Nephron (organoid): ENCODE measurements at regions not wholly inside any gene's neighbourhood (a gene's known extent, or its start where the extent isn't known, plus 50 kb on each side); places are given as distances from the start of the nearest gene placed in this dataset.
A peak's percentile ranks its signal among the peaks of the same experiment; 100 is the strongest.

Source experiments
- H3K27ac Mint-ChIP-seq, 3 experiments: 2 replicates each; pipeline ENCODE4 v1.8.0; 2020; ENCODE audit warnings: mixed read lengths in 3 of 3, mild to moderate bottlenecking in 2 of 3, moderate library complexity in 1 of 3
- H3K27me3 Mint-ChIP-seq: 2 replicates; pipeline ENCODE4 v1.8.0; 2021; ENCODE audit warnings: low read depth, mild to moderate bottlenecking, moderate library complexity, mixed read lengths
- H3K36me3 Mint-ChIP-seq: 2 replicates; pipeline ENCODE4 v1.8.0; 2020; ENCODE audit warnings: low read depth, mixed read lengths
- H3K4me1 Mint-ChIP-seq: 2 replicates; pipeline ENCODE4 v1.8.0; 2020; ENCODE audit warnings: mixed read lengths
- H3K4me3 Mint-ChIP-seq, 3 experiments: 2 replicates each; pipeline ENCODE4 v1.8.0; 2020; ENCODE audit warnings: mild to moderate bottlenecking in 3 of 3, mixed read lengths in 3 of 3, moderate library complexity in 2 of 3
- H3K9me3 Mint-ChIP-seq: 2 replicates; pipeline ENCODE4 v1.8.0; 2020; ENCODE audit warnings: mixed read lengths
- CTCF ChIP-seq, 3 experiments: fragments of 200-600 bp; sonication (generic); IDR thresholded peaks; one replicate each; pipeline ENCODE4 v1.5.0; 2021; ENCODE audit warnings: antibody characterized with exemption in 3 of 3; ENCODE audit not compliant: unreplicated experiment in 3 of 3

GRCh38 chr11:104279587-104279986 is 115.6 kb upstream of the PDGFD start:
- Mint-ChIP-seq H3K4me1 (no peaks in the 10 kb centered on the region), H3K9me3 (peaks cover 2% of the 10 kb centered on the region), H3K27me3 (no peaks in the 10 kb centered on the region), H3K36me3 (no peaks in the 10 kb centered on the region), H3K27ac (no peak overlapping the region), H3K4me3 (no peak overlapping the region)
- TF ChIP-seq CTCF (IDR thresholded peaks at IDR 0.05; ENCODE audit: unreplicated experiment in 3 of 3): no peak

DNA sequence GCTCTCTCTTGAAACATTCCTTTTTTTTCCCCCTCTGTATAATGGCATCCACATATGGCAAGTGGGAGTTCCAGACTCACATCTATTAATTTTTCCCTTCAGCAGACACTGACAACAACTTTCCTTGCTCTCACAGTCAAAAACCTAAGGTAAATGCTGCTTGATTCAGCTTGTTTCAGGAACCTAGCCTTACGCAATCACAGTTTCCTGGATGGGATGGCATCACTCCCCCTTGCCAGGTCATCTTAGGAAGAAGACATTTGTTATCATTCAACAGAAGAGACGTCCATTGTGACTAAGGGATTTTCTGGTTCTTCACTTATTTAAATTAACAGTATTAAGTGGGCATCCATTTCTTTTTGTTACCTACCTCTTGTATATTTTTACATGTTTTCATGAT is 112.0 kb upstream of the PDGFD start:
- Mint-ChIP-seq H3K4me1 (no peaks in the 10 kb centered on the region), H3K36me3 (no peaks in the 10 kb centered on the region), H3K27ac (no peak overlapping the region), H3K4me3 (no peak overlapping the region), H3K27me3 (no peaks in the 10 kb centered on the region), H3K9me3 (peaks cover 2% of the 10 kb centered on the region)
- TF ChIP-seq CTCF (IDR thresholded peaks at IDR 0.05; ENCODE audit: unreplicated experiment in 3 of 3): no peak

DNA sequence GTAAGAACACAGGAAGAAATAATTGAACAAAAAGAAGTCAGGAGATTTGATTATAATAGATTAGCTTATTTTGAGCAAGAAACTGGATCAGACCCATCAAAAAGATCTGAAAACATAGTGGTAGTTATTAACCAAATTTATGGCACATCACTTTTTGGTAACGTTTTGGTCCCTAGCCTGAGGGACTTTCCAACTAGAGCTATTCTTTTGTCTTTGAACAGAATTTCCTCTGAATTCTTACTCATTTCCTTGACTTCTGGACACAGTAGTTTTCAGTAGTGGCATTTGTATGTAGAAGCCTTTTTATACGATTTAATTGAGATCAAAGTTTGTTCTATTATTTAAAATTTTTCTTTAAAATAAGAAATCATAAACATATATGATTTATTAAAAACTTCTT is 96.5 kb upstream of the PDGFD start:
- no peak overlapping the region for H3K27ac Mint-ChIP-seq

GRCh38 chr11:104259121-104259610 is 95.2 kb upstream of the PDGFD start:
- Mint-ChIP-seq H3K9me3 (no peaks in the 10 kb centered on the region), H3K36me3 (no peaks in the 10 kb centered on the region), H3K4me3 (no peak overlapping the region), H3K27me3 (no peaks in the 10 kb centered on the region), H3K4me1 (peaks cover 7% of the 10 kb centered on the region), H3K27ac (no peak overlapping the region)
- no peak for TF ChIP-seq CTCF (IDR thresholded peaks at IDR 0.05; ENCODE audit: unreplicated experiment in 3 of 3)

More for the DNA sequence above, 96.5 kb upstream of the PDGFD start:
- no peak for TF ChIP-seq CTCF (IDR thresholded peaks at IDR 0.05; ENCODE audit: unreplicated experiment in 3 of 3)
- H3K9me3 Mint-ChIP-seq: no peaks in the 10 kb centered on the region
- no peaks in the 10 kb centered on the region for H3K27me3 Mint-ChIP-seq
- peaks cover 7% of the 10 kb centered on the region for H3K4me1 Mint-ChIP-seq
- H3K4me3 Mint-ChIP-seq: no peak overlapping the region
- no peaks in the 10 kb centered on the region for H3K36me3 Mint-ChIP-seq

- Mint-ChIP-seq H3K27ac (no peak overlapping the region), H3K4me1 (peaks cover 7% of the 10 kb centered on the region), H3K9me3 (peaks cover 3% of the 10 kb centered on the region), H3K36me3 (no peaks in the 10 kb centered on the region), H3K4me3 (no peak overlapping the region), H3K27me3 (no peaks in the 10 kb centered on the region)
- TF ChIP-seq CTCF (IDR thresholded peaks at IDR 0.05; ENCODE audit: unreplicated experiment in 3 of 3): peak in 1 of 3 experiments; percentile 22
Measured at GRCh38 chr11:104256525-104256924, 92.6 kb upstream of the PDGFD start.

GRCh38 chr11:104254347-104254746 is 90.4 kb upstream of the PDGFD start:
- no peak overlapping the region for H3K27ac Mint-ChIP-seq
- no peaks in the 10 kb centered on the region for H3K27me3 Mint-ChIP-seq
- no peaks in the 10 kb centered on the region for H3K36me3 Mint-ChIP-seq
- H3K9me3 Mint-ChIP-seq: peaks cover 3% of the 10 kb centered on the region
- peaks cover 7% of the 10 kb centered on the region for H3K4me1 Mint-ChIP-seq
- H3K4me3 Mint-ChIP-seq: no peak overlapping the region
- TF ChIP-seq CTCF (IDR thresholded peaks at IDR 0.05; ENCODE audit: unreplicated experiment in 3 of 3): peak in 2 of 3 experiments; percentile 19 to 20
